ENCODE measurements at regions not wholly inside any gene's neighbourhood (a gene's known extent, or its start where the extent isn't known, plus 50 kb on each side); places are given as distances from the start of the nearest gene placed in this dataset.
"Not testable (repeated sequence)": the region's sequence is repeated elsewhere in the genome, so short reads cannot be mapped to it uniquely, and the experiment has no call there.

- no peak for DNase-seq
Observed at GRCh38 chr6:21856456-21856825, 262.9 kb downstream of the SOX4 start.

DNA sequence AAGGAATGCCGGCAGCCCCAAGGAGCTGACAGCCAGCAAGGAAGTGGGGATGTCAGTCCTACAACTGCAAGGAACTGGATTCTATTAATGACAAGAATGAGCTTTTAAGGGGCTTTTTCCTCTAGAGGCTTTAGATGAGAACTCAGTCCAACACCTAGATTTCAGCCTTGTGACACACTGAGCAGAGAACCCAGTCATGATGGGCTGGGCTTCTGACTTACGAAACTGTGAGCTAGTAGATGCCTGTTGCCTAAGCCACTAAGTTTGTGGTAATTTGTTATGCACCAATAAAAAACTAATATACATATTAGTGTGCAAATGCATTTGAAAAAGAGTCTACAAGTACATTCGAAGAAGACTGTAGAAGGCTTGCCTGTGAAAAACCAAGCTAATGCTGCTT is 263.3 kb downstream of the SOX4 start:
- DNase-seq, result no peak

DNA sequence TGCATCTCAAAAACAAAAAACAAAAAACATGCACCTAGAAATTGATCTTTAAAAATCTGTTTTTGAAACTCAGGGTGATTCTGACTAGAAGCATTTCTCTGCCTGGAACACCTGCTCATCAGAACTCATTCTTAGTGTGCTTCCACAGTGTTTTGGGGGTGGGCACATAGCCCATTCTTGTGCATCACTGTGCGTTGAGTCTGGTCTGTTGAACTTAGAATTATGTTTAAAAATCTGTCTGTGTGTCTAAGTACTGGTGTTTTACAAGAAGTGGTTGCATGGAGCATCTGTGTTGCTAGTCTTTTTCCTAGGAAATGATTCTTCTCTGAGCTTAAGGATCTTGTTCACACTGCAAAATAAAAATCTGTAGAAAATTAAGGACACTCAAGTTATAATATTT is 264.5 kb downstream of the SOX4 start:
- no peak for DNase-seq

DNA sequence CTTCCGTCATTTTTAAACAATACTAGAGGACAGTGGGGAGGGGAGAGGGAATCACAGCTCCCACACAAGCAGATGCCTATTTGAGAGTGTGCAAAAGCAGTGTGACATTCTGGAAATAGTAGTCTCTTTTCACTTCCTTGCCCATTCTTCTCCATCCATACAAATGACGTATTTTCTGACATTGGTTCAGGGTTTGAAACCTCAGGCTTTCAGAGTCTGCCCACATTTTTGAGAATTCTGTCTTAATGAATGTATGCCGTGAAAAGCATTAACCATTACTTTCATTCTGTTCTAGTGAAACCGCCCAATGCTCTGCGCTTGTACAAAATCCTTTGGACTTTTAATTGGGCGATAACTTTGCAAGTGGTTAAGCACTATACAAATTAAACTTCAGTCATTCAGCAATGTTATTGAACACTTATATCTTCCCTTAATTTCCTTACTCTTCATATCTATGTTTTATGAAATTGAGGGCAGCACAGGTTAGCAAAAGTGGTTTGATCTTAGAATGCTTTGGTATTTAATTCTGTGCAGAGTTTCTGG is 265.7 kb downstream of the SOX4 start:
- no peak for DNase-seq

GRCh38 chr6:21861942-21862341 is 268.4 kb downstream of the SOX4 start:
- no peak for DNase-seq

DNA sequence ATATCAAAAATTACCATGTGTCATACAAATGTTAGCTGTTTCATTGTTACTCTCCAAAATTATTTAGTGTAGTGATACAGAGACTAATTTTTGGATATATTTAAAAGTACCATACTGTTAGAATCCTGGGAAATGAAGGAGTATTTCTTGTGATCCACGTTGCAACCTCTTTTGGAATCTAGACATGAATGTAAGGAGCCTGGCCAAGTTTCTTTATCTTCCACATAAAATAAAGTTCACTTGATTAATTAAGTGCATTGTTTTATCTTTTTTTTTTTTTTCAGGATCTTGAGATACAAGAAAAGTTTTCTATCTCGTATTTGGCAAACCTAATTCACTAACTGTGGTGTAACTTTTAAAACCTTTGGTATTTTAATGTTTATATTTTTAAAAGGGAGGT is 270.7 kb downstream of the SOX4 start:
- no peak for DNase-seq

DNA sequence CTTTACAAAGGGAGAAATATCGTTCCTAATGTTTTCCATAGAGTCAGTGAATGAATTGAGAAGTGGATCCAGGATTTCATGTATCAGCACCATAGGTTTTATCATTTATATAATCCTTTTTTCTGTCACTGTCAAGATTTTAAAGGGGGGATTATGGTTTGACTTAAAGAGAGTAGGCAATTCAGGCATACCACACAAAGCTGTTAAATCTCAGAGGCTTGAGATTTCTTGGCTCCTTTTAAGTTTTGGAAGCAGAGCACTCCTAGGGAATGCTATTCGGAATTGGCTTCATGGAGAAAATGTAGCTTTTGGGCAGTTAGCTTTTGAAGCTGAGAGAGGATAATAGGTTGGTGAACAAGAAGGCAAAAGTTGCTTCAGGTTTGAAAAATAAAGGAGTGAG is 274.7 kb downstream of the SOX4 start:
- DNase-seq, result no peak

DNA sequence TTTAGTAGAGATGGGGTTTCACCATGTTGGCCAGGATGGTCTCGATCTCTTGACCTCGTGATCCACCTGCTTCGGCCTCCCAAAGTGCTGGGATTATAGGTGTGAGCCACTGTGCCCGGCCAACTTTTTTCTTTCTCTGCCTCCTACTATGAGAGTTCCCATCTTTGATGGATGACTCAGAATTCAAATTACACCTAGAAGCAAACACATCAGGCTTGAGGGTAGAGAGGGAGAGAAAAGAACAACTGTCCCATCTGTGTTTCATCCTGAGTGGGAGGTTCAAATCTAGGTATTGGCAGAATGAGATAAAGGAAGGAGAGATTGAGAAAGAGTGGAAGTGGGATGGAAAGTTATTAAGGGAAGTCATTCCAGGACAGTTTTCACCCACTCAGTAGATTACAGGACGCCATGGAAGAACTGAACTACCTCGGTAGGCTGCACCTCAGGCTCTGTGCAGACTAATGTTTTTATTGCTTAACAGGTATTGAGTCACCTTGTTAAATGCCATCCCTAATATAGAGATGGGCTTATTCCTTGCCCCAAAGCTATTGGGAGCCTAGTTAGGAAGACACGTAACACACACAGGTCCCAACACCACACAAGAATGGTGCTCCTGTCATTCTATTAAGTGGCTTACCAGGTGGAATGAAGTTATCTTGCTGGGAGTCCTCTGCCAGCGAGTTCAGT is 275.7 kb downstream of the SOX4 start:
- DNase-seq, result no peak

GRCh38 chr6:21870076-21870730 is 276.7 kb downstream of the SOX4 start:
- DNase-seq, result no peak

DNA sequence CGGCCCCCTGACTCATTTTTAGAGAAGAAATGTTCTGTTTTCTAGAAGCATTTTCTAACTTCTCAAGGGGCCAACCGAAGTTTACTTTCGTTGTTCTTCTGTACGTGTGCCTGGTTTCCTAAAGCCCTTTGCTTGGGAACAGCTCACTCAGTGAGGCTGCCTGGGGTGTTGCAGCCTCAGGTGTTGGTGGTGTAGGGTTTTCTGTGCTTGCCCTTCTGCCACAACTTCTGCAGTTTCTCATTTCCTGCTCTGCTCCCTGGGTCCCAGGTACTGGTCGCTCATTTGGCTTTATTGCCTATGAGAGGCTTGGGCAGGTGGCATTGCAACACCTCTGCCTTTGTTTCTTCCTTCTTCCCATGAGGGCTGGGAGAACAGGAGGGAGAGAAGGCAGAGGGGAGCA is 278.3 kb downstream of the SOX4 start:
- DNase-seq, result no peak

DNA sequence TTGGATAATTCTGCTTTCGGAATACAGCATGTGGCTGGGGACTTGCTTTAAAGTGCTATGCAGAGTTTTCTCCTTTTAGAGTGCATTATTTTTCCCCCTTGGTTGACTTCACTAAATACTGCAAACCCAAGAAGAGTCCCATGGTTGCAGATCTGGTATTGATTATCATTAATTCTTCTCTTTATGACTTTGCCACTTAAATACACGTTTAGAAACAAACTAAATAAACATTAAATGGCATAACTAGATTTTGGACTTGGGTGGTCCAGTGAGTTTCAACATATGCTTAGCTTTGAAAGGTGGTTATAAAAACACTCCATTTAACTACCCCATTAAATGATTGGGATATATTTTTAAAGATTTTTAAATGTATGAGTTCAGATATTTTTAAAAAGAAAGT is 279.2 kb downstream of the SOX4 start:
- DNase-seq, result no peak

DNA sequence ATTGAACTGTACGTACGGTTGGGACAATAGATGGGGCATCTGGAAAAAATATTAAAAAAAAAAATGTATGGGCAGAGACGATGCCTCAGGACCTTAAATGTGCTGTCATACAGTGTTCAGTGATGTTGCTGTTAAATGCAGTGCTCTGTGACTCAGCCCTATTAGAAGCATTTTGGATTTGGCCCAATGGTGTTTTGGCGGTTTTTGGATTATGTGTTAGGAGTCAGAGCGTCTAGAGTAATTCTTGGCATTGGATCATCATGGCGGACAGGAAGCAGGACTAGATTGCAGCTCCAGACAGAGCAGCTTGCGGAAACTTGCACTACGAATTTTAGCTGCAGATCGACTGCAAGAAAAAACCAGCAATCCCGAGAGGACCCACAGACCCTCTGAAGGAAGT is 280.0 kb downstream of the SOX4 start:
- no peak for DNase-seq

- DNase-seq, result no peak
Observed at GRCh38 chr6:21874372-21874771, 280.8 kb downstream of the SOX4 start.

GRCh38 chr6:21877037-21877436 is 283.5 kb downstream of the SOX4 start:
- DNase-seq, result not testable (repeated sequence)

GRCh38 chr6:21880249-21880648 is 286.7 kb downstream of the SOX4 start:
- not testable (repeated sequence) for DNase-seq

GRCh38 chr6:21881969-21882465 is 288.5 kb downstream of the SOX4 start:
- DNase-seq, result no peak

- DNase-seq, result no peak
Observed at GRCh38 chr6:21883595-21884328, 290.2 kb downstream of the SOX4 start.

DNA sequence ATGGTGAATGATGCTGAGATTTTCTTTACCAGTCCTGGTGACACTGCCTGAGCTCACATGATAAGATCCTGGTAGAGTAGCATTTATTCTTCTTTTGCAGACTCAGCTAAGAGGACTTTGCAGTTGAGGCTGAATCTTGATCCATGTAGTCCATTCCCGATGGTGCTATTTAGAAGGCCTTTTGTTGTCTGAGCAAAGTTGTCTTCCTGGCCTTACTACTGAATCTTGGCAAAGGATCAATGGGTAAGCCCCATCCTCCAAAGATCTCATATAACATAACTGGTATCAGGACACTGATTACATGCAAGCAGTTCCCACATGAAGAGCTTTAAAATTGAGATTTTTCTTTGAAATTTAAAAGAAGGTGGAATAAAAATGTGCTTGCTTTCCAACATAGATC is 291.6 kb downstream of the SOX4 start:
- no peak for DNase-seq

GRCh38 chr6:21885532-21886114 is 292.1 kb downstream of the SOX4 start:
- no peak for DNase-seq

DNA sequence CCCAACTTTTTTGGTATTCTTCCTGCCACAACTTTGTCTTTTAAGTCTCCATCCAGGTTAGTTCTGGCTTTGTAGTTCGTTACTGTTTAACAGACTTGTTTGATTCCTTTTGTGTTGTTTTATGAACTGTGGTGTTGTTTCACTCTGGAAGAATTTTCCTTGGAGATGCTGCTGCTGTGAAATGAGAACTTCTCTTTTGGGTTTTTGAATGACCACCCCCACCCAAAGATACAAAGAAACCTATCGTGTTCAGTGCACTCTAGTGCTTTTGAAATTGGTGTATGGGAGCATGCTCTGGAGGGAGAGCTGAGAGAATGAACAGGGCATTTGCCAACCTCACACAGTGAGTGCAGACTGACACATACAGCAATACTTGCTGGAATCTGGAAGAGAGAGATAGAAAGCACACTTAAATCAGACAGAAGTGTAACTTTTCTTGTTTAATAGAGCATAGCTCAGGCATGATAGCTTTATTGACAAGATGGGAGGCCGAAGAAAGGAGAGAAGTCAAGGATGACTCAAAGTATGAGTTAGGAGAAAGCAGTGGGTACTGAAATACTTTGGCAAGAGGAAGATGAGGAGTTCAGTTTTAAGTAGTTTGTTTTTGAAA is 293.1 kb downstream of the SOX4 start:
- no peak for DNase-seq

- no peak for DNase-seq
Observed at GRCh38 chr6:21887231-21888185, 294.0 kb downstream of the SOX4 start.

GRCh38 chr6:21891080-21891479 is 297.5 kb downstream of the SOX4 start:
- DNase-seq, result no peak
